GM23248 (cell line): ENCODE measurements at regions not wholly inside any gene's neighbourhood (a gene's known extent, or its start where the extent isn't known, plus 50 kb on each side); places are given as distances from the start of the nearest gene placed in this dataset.

Experiments
- EZH2 ChIP-seq: fragments of 200-600 bp; sonication (generic); IDR thresholded peaks from 2 replicates; pipeline ENCODE4 v1.6.1; 2018; ENCODE audit warnings: antibody characterized with exemption, mild to moderate bottlenecking; ENCODE audit not compliant: insufficient read depth, poor library complexity, severe bottlenecking
- EZH2phosphoT487 ChIP-seq: fragments of 200-600 bp; sonication (generic); IDR thresholded peaks from 2 replicates; pipeline ENCODE4 v1.6.1; 2018; ENCODE audit warnings: antibody characterized with exemption, moderate library complexity, mild to moderate bottlenecking, low read depth; ENCODE audit not compliant: insufficient read depth

- TF ChIP-seq EZH2phosphoT487 (no peak), EZH2 (no peak)
Observed at GRCh38 chr20:20903773-20904500, 191.5 kb upstream of the RALGAPA2 start.
